ENCODE measurements at regions not wholly inside any gene's neighbourhood (a gene's known extent, or its start where the extent isn't known, plus 50 kb on each side); places are given as distances from the start of the nearest gene placed in this dataset.
"Not testable (repeated sequence)": the region's sequence is repeated elsewhere in the genome, so short reads cannot be mapped to it uniquely, and the experiment has no call there.

DNA sequence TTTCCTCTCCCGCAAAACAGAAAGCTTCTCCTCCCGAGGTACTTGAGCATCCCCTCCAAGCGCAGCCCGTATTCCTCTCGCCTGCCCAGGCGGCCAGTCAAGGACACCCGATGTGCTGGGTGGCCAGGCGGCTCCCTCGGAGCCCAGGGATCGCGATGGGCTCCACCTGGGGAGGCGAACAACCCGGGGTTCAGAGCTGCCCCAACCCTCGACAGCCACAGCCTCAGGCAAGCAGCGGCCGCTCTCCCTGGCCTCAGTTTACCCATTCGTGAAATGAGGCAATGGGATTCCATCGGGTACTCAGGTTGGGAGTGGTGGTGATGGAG is 147.4 kb downstream of the CYP26A1 start:
- DNase-seq (ENCODE audit: low read depth in 2 of 2) = no peak

DNA sequence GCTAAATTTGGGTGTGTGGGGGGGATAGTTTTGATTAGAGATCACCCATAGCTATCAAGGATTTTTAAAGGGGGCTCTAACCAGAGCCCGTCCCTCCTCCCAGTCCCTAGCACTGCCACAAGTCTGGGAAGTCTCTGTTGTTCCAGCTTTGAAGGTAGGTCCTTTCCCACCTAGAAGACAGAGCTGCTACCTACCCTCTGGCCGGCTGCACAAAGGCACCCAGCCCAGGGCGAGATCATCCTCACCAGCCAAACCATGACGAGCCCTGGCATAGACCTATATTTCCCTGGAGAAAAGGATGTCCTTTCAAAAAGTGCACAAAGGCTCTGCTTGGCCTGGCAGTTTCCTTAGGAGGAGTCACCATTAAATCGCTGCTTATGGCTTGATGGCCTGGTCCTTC is 147.8 kb downstream of the CYP26A1 start:
- no peak for DNase-seq (ENCODE audit: low read depth in 2 of 2)

DNA sequence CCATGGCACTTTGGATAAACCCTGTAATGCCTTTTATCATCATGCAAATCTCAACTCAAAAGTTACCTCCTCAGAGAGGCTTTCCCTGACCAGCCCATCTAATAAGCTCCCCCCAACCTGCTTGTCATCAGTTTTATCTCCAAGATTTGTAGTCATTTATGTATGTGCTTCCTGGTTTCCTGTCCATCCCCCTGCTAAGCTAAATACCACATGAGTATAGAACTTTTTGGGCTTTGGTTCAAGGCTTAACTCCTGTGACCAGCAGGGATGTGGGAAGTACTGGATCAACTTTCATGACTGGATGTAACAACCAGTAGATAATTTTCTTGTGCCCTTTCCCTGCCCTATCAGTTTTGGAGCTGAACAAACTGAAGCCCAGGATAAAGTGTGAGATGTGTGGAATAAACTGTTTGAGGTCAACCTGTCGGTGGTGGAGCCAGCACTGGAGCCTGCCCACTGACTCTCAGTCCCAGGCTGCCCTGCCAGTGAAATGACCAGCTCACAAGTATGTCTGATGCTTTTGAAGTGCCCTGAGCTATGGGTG is 148.6 kb downstream of the CYP26A1 start:
- no peak for DNase-seq (ENCODE audit: low read depth in 2 of 2)

DNA sequence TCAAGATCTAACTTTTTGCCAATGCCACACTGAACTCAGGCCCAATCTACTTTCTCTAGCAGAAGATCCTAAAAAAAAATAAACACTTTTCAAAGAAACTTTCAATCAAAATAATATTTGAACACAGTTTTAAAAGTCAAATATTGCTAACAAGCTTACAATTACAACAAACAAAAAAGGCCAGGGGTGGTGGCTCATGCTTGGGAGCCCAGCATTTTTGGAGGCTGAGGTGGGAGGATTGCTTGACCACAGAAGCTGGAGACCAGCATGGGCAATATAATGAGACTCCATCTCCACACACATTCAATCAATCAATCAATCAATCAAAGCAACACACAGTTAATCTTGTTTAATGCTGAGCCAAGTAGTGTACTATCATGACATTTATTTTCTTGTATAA is 149.2 kb downstream of the CYP26A1 start:
- no peak for DNase-seq (ENCODE audit: low read depth in 2 of 2)

DNA sequence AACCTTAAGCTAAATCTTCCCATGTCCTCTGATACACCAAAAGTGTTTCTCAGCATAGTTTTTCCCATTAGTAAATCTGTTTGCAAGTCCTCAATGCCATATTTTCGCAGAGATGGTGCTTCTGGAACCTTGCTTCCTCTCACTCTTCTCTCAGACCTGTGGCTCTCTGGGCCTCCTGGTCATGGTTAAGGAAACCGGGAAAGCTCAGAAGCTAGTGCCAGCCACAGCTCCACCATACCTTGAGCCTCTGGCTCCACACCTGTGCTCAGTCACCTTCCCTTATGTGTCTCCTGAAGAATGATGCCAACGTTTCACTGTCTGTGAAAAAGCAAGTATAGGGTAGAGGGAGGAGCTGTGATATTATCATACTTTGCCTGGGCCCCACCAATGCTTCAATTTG is 149.6 kb downstream of the CYP26A1 start:
- no peak for DNase-seq (ENCODE audit: low read depth in 2 of 2)

GRCh38 chr10:93224005-93224779 is 150.5 kb downstream of the CYP26A1 start:
- DNase-seq (ENCODE audit: low read depth in 2 of 2) = no peak

GRCh38 chr10:93225938-93226337 is 152.2 kb downstream of the CYP26A1 start:
- DNase-seq (ENCODE audit: low read depth in 2 of 2) = no peak

DNA sequence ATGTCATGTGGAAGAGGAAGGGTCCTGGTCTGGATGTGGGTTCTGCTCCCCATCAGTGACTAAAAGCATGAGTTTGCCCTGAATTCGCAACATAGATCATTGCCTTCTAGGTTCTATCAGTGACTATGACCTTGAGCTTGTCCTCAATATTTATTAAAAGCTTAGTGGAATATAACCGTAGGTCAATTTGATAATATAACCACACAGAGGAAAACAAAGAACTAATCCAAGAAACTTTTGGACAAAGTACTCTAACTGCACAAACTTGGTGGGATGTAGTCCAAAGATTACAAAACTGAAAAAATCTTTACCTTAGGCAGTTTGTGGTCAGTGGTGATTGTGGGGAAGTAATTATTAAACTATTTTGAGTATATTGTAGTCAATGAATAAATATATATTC is 152.9 kb downstream of the CYP26A1 start:
- no peak for DNase-seq (ENCODE audit: low read depth in 2 of 2)

- not testable (repeated sequence) for DNase-seq (ENCODE audit: low read depth in 2 of 2)
Measured at GRCh38 chr10:93230596-93230995, 156.9 kb downstream of the CYP26A1 start.

DNA sequence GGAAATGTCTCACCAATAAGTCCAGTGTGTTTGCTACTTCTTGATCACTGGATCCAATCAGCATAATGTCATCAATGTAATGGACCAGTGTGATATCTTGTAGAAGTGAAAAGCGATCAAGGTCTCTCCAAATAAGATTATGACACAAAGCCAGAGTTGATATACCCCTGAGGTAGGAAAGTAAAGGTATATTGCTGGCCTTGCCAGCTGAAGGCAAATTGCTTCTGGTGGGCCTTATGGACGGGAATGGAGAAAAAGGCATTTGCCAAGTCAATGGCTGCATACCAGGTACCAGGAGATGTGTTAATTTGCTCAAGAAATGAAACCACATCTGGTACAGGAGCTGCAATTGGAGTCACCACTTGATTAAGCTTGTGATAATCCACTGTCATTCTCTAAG is 158.5 kb downstream of the CYP26A1 start:
- not testable (repeated sequence) for DNase-seq (ENCODE audit: low read depth in 2 of 2)

GRCh38 chr10:93234940-93235339 is 161.2 kb downstream of the CYP26A1 start:
- not testable (repeated sequence) for DNase-seq (ENCODE audit: low read depth in 2 of 2)

DNA sequence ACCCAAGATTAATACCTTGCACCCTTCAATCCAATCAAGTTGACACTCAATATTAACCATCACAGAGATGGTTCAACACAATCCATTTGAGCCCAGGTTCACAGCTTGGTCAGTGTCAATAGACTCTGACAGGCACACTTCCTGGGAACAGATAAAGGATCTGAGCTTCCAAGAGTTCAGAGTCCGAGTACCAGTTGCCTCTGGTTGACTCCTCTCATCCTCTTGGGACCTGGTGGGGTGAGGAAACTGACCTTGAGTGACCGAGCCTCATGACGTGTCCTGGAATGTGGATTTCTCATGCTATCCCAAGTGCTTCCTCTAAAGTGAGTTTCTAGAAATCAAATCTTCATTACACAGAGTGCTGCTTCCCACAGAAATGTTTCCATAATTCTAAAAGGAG is 162.0 kb downstream of the CYP26A1 start:
- DNase-seq (ENCODE audit: low read depth in 2 of 2) = no peak

DNA sequence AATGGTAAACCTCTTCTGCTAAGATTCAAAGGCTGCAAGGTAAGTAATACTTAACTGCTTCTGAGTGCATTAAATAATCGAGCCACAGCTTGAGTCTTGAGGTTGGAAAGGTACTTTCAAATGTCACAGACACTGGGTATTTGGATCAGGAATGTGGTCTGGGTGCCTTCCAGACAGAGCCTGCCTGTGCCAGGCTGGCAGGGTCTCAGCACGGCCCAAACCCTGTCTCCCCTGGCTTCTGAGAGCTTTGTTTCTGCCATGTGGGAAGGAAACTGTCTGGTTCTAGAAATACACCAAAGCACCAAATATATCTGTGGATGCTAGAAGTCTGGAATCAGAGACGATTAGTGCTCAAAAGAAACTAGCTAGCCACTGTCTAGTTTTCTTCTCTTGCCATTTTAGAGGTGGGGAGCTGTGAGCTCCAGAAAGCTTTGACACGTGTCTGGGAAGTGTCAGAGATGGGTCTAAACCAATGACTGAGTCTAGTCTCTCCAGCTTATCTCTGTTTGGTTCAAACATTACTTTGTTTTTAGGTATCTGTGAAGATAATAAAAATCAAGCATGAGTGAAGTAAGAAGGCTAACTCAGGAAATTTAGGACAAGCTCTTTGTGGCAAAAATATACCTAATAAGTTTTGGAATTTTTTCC is 162.8 kb downstream of the CYP26A1 start:
- DNase-seq (ENCODE audit: low read depth in 2 of 2) = no peak

DNA sequence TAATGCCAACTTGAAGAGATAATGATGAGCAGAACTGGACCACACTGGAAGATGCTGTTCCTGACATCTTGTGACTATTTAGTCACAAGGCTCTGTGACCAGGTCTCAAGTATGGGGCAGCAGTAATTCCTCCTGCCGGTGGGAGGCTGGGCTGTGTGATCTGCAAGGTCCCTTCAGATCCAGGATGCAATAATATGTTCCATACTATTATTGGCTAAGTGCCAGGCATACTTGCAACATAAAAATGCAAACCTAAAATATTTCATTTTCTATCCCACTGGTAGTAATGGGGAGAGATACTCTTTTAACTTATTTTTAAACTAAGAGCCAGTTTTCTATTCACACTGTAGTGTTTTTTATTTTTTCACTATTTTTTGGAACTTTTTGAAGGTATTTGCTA is 171.5 kb downstream of the CYP26A1 start:
- no peak for DNase-seq (ENCODE audit: low read depth in 2 of 2)

- DNase-seq (ENCODE audit: low read depth in 2 of 2) = no peak
Measured at GRCh38 chr10:93245779-93246178, 172.1 kb downstream of the CYP26A1 start.

DNA sequence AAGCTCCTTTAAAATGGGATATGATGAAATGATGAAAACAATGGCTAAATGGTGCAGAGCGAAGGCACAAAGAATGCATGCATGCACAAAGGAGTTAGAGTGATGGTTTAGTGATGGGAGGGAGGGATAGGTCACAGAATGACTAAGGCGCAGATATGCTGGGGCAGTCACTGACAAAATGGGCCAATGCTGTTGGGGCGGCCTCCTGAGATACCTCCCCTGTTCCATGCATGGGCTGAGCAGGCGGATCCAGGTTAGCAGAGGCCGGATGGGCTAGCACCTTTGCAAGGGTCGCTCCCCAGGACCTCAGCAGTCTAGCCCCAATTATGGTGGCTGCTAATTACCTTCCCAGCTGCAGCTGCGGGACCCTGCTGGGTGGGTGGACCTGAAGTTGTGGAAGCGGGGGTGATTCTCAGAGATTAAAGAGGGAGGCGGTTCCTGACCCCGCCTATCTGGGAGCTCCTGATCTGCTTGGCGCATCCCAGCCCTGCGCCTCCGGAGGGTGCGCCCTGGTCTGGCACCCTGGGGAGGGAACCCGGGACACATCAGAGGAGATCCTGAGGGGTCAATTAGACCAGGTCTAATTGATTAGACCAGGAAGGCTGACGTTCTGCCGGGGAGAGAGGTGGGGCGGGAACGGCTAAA is 175.0 kb downstream of the CYP26A1 start:
- no peak for DNase-seq (ENCODE audit: low read depth in 2 of 2)

DNA sequence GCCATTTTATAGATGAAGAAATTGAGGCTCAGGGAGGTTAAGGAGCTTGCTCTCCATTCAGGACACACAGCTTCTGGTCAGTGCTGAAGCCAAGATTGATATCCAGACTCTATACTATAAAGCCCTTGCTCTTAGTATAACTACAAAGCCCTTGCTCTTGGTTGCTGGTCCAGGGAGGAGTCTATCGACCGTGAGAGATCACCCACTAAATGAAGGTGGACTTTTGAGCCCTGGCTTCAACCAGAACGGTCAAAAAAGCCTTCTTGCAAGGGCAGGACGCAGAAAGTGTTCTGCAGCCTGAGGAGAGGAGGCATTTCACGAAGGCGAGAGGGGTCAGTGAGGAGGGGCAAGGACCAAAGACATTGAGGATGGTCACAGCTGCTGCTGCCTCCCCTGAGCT is 176.3 kb downstream of the CYP26A1 start:
- DNase-seq (ENCODE audit: low read depth in 2 of 2) = no peak

DNA sequence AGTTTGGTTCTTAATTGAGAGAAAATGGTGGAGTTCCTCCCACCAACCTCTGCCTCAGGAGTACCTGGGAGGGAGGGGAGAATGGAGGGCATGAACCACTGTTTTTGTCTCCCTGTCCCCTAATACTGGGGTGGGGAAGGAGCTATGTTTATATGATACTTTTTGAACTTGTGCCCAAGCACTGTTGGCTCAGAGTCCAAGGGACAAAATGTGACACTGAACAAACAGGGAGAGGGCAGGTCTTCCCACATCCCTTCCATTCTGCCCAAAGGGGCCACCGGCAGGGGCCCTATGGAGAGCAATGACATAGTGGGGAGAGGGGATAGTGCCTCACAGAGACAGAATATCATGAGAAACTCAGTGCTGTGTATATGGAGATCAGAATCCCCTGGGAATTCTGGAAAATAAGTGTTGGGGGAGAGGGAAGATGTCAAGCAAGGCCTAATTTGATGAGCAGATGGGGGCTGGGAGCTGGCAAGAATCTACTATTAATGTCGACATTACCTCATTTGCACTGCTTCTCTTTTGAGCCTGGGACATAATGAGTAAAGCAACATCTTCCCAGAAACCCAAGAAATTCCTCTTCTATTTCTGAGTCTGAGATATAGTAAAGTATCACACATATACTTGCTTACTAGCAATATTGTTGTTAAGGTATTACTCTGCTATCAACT is 180.6 kb downstream of the CYP26A1 start:
- DNase-seq (ENCODE audit: low read depth in 2 of 2) = no peak

- no peak for DNase-seq (ENCODE audit: low read depth in 2 of 2)
Measured at GRCh38 chr10:93255546-93255945, 181.9 kb downstream of the CYP26A1 start.
